Uterus (tissue), 3 donors: ENCODE measurements at regions not wholly inside any gene's neighbourhood (a gene's known extent, or its start where the extent isn't known, plus 50 kb on each side); places are given as distances from the start of the nearest gene placed in this dataset.

Experiments used
- DNase-seq, 2 donors: peaks; one replicate each; pipeline ENCODE4 v3.0.0-alpha.2; 2019 to 2020
- H3K27ac ChIP-seq, 2 donors: fragments of 200-600 bp; sonication (generic); 1 replicate in 1 of 2; 2 replicates in 1 of 2; pipeline ENCODE4 v1.5.1; 2016 to 2018
- H3K27me3 ChIP-seq, 2 donors: fragments of 200-600 bp; sonication (generic); one replicate each; pipeline ENCODE4 v1.5.1; 2018 to 2019; ENCODE audit warnings: control low read depth in 1 of 2
- H3K36me3 ChIP-seq, 2 donors: fragments of 200-600 bp; sonication (generic); one replicate each; pipeline ENCODE4 v1.5.1; 2019; ENCODE audit warnings: control low read depth in 1 of 2
- H3K4me1 ChIP-seq, 2 donors: fragments of 200-600 bp; sonication (generic); one replicate each; pipeline ENCODE4 v1.5.1; 2018 to 2019; ENCODE audit warnings: control low read depth in 1 of 2
- H3K4me3 ChIP-seq, 2 donors: fragments of 200-600 bp; sonication (generic); 1 replicate in 1 of 2; 2 replicates in 1 of 2; pipeline ENCODE4 v1.5.1; 2018 to 2019; ENCODE audit warnings: mild to moderate bottlenecking in 1 of 2
- H3K9me3 ChIP-seq, 2 donors: fragments of 200-600 bp; sonication (generic); one replicate each; pipeline ENCODE4 v1.5.1; 2019; ENCODE audit warnings: control low read depth in 1 of 2
- CTCF ChIP-seq, 4 experiments: fragments of 200-600 bp in 2 of 4; fragments of 450-650 bp in 2 of 4; sonication (generic) in 2 of 4; IDR thresholded peaks; one replicate each; pipeline ENCODE4 v1.5.1; 2016 to 2019; ENCODE audit warnings: antibody characterized with exemption in 4 of 4, mild to moderate bottlenecking in 2 of 4, moderate library complexity in 1 of 4
- POLR2A ChIP-seq, 2 donors: fragments of 450-650 bp; IDR thresholded peaks; one replicate each; pipeline ENCODE4 v1.6.1; 2016; ENCODE audit warnings: antibody characterized with exemption in 2 of 2, mild to moderate bottlenecking in 1 of 2, moderate library complexity in 1 of 2
- intact Hi-C: fragments of 100-400 bp; cut with DNase I; formaldehyde crosslinking; loops from one replicate; pipeline ENCODE4 v1.15.1; 2023; ENCODE audit warnings: low total_unique reads
- donor health status: DM: yes; HTN: yes; CAD: no.

GRCh38 chr1:221514806-221515205 lies 227.1 kb downstream of the DUSP10 start:
- Histone ChIP-seq H3K4me3 (no peak overlapping the region), H3K36me3 (no peaks in the 10 kb centered on the region), H3K4me1 (no peaks in the 10 kb centered on the region), H3K9me3 (no peaks in the 10 kb centered on the region), H3K27me3 (no peaks in the 10 kb centered on the region), H3K27ac (no peak overlapping the region)
- no peak for TF ChIP-seq POLR2A (IDR thresholded peaks at IDR 0.05)
- TF ChIP-seq CTCF (IDR thresholded peaks at IDR 0.05), result no peak
- intact Hi-C loops, result no loop called here
- no peak for DNase-seq

DNA sequence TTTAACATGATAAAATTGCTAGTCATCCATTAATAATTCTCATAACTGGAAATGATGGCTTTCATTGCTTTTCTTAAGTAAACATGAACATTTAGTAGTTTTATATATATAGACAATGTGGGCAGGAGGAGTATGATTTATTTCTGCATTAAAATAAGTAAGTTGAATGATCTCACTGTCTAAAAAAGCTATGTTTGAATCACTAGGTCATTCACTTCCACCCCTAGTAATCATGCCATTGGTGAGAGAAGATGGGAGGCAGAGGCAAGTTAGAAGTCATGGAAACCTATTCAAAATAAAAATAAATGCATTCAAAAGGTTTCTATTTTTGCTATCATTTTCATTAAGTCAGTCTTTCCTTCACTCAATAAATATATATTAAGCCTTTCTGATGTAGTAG lies 226.4 kb downstream of the DUSP10 start:
- Histone ChIP-seq H3K4me1 (no peaks in the 10 kb centered on the region), H3K27ac (no peak overlapping the region), H3K9me3 (no peaks in the 10 kb centered on the region), H3K27me3 (no peaks in the 10 kb centered on the region), H3K4me3 (no peak overlapping the region), H3K36me3 (no peaks in the 10 kb centered on the region)
- intact Hi-C loops, result no loop called here
- no peak for DNase-seq
- TF ChIP-seq CTCF (IDR thresholded peaks at IDR 0.05) (no peak), POLR2A (IDR thresholded peaks at IDR 0.05) (no peak)

- H3K4me3 ChIP-seq, result no peak overlapping the region
- no peaks in the 10 kb centered on the region for H3K9me3 ChIP-seq
- DNase-seq, result no peak
- H3K4me1 ChIP-seq, result no peaks in the 10 kb centered on the region
- intact Hi-C loops, result no loop called here
- H3K27ac ChIP-seq, result no peak overlapping the region
- H3K36me3 ChIP-seq, result no peaks in the 10 kb centered on the region
- no peaks in the 10 kb centered on the region for H3K27me3 ChIP-seq
- TF ChIP-seq POLR2A (IDR thresholded peaks at IDR 0.05) (no peak), CTCF (IDR thresholded peaks at IDR 0.05) (no peak)
These were observed 223.9 kb downstream of the DUSP10 start for GRCh38 chr1:221517961-221518360.

GRCh38 chr1:221520250-221520649 lies 221.6 kb downstream of the DUSP10 start:
- no peaks in the 10 kb centered on the region for H3K9me3 ChIP-seq
- TF ChIP-seq CTCF (IDR thresholded peaks at IDR 0.05) (no peak), POLR2A (IDR thresholded peaks at IDR 0.05) (no peak)
- no peaks in the 10 kb centered on the region for H3K27me3 ChIP-seq
- no peak overlapping the region for H3K4me3 ChIP-seq
- no peaks in the 10 kb centered on the region for H3K36me3 ChIP-seq
- no peak for DNase-seq
- no peaks in the 10 kb centered on the region for H3K4me1 ChIP-seq
- H3K27ac ChIP-seq, result no peak overlapping the region
- intact Hi-C loops, result no loop called here

GRCh38 chr1:221521686-221522085 lies 220.2 kb downstream of the DUSP10 start:
- Histone ChIP-seq H3K27me3 (no peaks in the 10 kb centered on the region), H3K9me3 (no peaks in the 10 kb centered on the region), H3K4me3 (no peak overlapping the region), H3K4me1 (no peaks in the 10 kb centered on the region), H3K27ac (no peak overlapping the region), H3K36me3 (no peaks in the 10 kb centered on the region)
- DNase-seq, result no peak
- TF ChIP-seq POLR2A (IDR thresholded peaks at IDR 0.05), result no peak
- no peak for TF ChIP-seq CTCF (IDR thresholded peaks at IDR 0.05)
- intact Hi-C loops, result no loop called here
